ENCODE measurements at regions not wholly inside any gene's neighbourhood (a gene's known extent, or its start where the extent isn't known, plus 50 kb on each side); places are given as distances from the start of the nearest gene placed in this dataset.

GRCh38 chr3:159346271-159346903 is 544.5 kb downstream of the MFSD1 start:
- 59% methylated on average over 5 of the region's 5 CpGs for WGBS (ENCODE audit: insufficient coverage, low coverage, low lambda C conversion rate, missing lambda C conversion rate)
- DNase-seq (no peak), ATAC-seq (no peak)
- H3K9me3 ChIP-seq: no peaks in the 10 kb centered on the region
- no peaks in the 10 kb centered on the region for H3K4me1 ChIP-seq
- H3K36me3 ChIP-seq: no peaks in the 10 kb centered on the region
- H3K27ac ChIP-seq: no peak overlapping the region
- H3K4me3 ChIP-seq: no peak overlapping the region
- TF ChIP-seq CTCF (IDR thresholded peaks at IDR 0.05) (no peak), POLR2A (IDR thresholded peaks at IDR 0.05) (no peak)
- H3K27me3 ChIP-seq: no peaks in the 10 kb centered on the region
- intact Hi-C loops (cut with DNase I): no loop called here

- TF ChIP-seq POLR2A (IDR thresholded peaks at IDR 0.05) (no peak), CTCF (IDR thresholded peaks at IDR 0.05) (no peak)
- H3K27ac ChIP-seq: no peak overlapping the region
- 50% methylated on average over 3 of the region's 3 CpGs for WGBS (ENCODE audit: insufficient coverage, low coverage, low lambda C conversion rate, missing lambda C conversion rate)
- H3K9me3 ChIP-seq: no peaks in the 10 kb centered on the region
- H3K36me3 ChIP-seq: no peaks in the 10 kb centered on the region
- ATAC-seq: no peak
- H3K27me3 ChIP-seq: no peaks in the 10 kb centered on the region
- DNase-seq: no peak
- H3K4me1 ChIP-seq: no peaks in the 10 kb centered on the region
- intact Hi-C loops (cut with DNase I): no loop called here
- H3K4me3 ChIP-seq: no peak overlapping the region
Measured at GRCh38 chr3:159348431-159348830, 546.6 kb downstream of the MFSD1 start.

- ATAC-seq (no peak), DNase-seq (no peak)
- H3K36me3 ChIP-seq: no peaks in the 10 kb centered on the region
- H3K27ac ChIP-seq: no peak overlapping the region
- H3K4me1 ChIP-seq: no peaks in the 10 kb centered on the region
- intact Hi-C loops (cut with DNase I): no loop called here
- WGBS (ENCODE audit: insufficient coverage, low coverage, low lambda C conversion rate, missing lambda C conversion rate): 64% methylated on average over 1 of the region's 1 CpG
- TF ChIP-seq POLR2A (IDR thresholded peaks at IDR 0.05) (no peak), CTCF (IDR thresholded peaks at IDR 0.05) (no peak)
- no peaks in the 10 kb centered on the region for H3K27me3 ChIP-seq
- no peaks in the 10 kb centered on the region for H3K9me3 ChIP-seq
- H3K4me3 ChIP-seq: no peak overlapping the region
Measured at GRCh38 chr3:159356606-159357005, 554.8 kb downstream of the MFSD1 start.

- ATAC-seq (no peak), DNase-seq (no peak)
- TF ChIP-seq POLR2A (IDR thresholded peaks at IDR 0.05) (no peak), CTCF (IDR thresholded peaks at IDR 0.05) (no peak)
- WGBS (ENCODE audit: insufficient coverage, low coverage, low lambda C conversion rate, missing lambda C conversion rate): 25% methylated on average over 1 of the region's 1 CpG
- H3K4me1 ChIP-seq: no peaks in the 10 kb centered on the region
- H3K27ac ChIP-seq: no peak overlapping the region
- intact Hi-C loops (cut with DNase I): no loop called here
- H3K9me3 ChIP-seq: no peaks in the 10 kb centered on the region
- H3K27me3 ChIP-seq: no peaks in the 10 kb centered on the region
- H3K4me3 ChIP-seq: no peak overlapping the region
- no peaks in the 10 kb centered on the region for H3K36me3 ChIP-seq
Measured at GRCh38 chr3:159364511-159364910, 562.7 kb downstream of the MFSD1 start.

- H3K27ac ChIP-seq: no peak overlapping the region
- DNase-seq (no peak), ATAC-seq (no peak)
- H3K4me3 ChIP-seq: no peak overlapping the region
- H3K4me1 ChIP-seq: no peaks in the 10 kb centered on the region
- H3K27me3 ChIP-seq: no peaks in the 10 kb centered on the region
- intact Hi-C loops (cut with DNase I): no loop called here
- TF ChIP-seq CTCF (IDR thresholded peaks at IDR 0.05) (no peak), POLR2A (IDR thresholded peaks at IDR 0.05) (no peak)
- H3K9me3 ChIP-seq: no peaks in the 10 kb centered on the region
- no peaks in the 10 kb centered on the region for H3K36me3 ChIP-seq
Measured at GRCh38 chr3:159366476-159366875, 564.6 kb downstream of the MFSD1 start.
